SH-SY5Y (cell line): ENCODE measurements at regions not wholly inside any gene's neighbourhood (a gene's known extent, or its start where the extent isn't known, plus 50 kb on each side); places are given as distances from the start of the nearest gene placed in this dataset.

Source experiments
- GATA2 ChIP-seq: IDR thresholded peaks from 2 replicates; pipeline ENCODE4 v1.6.1; 2011; ENCODE audit warnings: mild to moderate bottlenecking, low read depth, low read length
- GATA3 ChIP-seq: IDR thresholded peaks from 2 replicates; pipeline ENCODE4 v1.6.1; 2011; ENCODE audit warnings: low read depth, mild to moderate bottlenecking, low read length, moderate library complexity

- no peak for TF ChIP-seq GATA3
- no peak for TF ChIP-seq GATA2
These were observed 63.1 kb upstream of the SORCS3 start for GRCh38 chr10:104577861-104578521.
